ENCODE measurements at regions not wholly inside any gene's neighbourhood (a gene's known extent, or its start where the extent isn't known, plus 50 kb on each side); places are given as distances from the start of the nearest gene placed in this dataset.
"Not testable (repeated sequence)": the region's sequence is repeated elsewhere in the genome, so short reads cannot be mapped to it uniquely, and the experiment has no call there.

DNA sequence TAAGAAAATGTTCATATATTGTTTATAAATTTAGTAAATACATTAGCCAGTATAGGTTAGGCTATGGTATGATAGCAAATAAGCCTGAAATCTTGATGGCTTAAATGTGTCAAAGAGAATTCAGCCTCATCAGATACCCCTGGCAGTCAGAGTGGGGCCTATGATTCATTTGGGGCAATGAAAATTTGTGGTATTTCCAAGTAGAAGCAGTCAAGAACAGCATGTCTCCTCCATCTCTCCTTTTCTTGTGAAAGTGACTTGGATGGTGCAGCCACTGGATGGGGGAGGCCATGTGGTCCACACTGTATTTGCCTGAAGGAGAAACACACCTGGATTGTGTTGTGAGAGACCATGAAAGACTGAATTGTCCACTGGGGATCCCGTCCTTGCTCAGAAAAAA is 82.7 kb downstream of the DLEU7 start:
- Mint-ChIP-seq H3K9me3 (no peaks in the 10 kb centered on the region), H3K27ac (no peak overlapping the region), H3K4me1 (peaks cover 9% of the 10 kb centered on the region), H3K27me3 (peaks cover 10% of the 10 kb centered on the region), H3K4me3 (no peak overlapping the region), H3K36me3 (no peaks in the 10 kb centered on the region)
- POLR2A ChIA-PET: interaction anchor here (0.8 kb wide), 1 partner anchor 9 kb away, joined by 5 read pairs; no protein-coding TSS in a partner anchor
- DNase-seq (no peak), ATAC-seq (ENCODE audit: low read depth) (peak; percentile 66)

DNA sequence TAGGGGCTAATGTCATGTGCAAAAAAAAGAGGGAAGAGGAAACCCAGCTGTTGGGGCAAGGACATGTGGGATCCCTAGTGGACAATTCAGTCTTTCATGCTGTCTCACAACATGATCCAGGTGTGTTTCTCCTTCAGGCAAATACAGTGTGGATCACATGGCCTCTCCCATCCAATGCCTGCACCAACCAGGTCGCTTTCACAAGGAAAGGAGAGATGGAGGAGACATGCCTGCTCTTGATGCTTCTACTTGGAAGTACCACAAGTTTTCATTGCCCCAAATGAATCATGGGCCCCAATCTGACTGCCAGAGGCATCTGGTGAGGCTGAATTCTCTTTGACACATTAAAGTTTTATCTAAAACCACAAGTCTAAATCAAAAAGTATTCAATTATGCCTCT is 82.1 kb downstream of the DLEU7 start:
- POLR2A ChIA-PET: interaction anchor here (0.8 kb wide), 1 partner anchor 9 kb away, joined by 5 read pairs; no protein-coding TSS in a partner anchor
- H3K9me3 Mint-ChIP-seq: no peaks in the 10 kb centered on the region
- H3K4me1 Mint-ChIP-seq: peaks cover 5% of the 10 kb centered on the region
- no peak overlapping the region for H3K4me3 Mint-ChIP-seq
- DNase-seq (no peak), ATAC-seq (ENCODE audit: low read depth) (no peak)
- peaks cover 11% of the 10 kb centered on the region for H3K27me3 Mint-ChIP-seq
- H3K27ac Mint-ChIP-seq: no peak overlapping the region
- no peaks in the 10 kb centered on the region for H3K36me3 Mint-ChIP-seq

DNA sequence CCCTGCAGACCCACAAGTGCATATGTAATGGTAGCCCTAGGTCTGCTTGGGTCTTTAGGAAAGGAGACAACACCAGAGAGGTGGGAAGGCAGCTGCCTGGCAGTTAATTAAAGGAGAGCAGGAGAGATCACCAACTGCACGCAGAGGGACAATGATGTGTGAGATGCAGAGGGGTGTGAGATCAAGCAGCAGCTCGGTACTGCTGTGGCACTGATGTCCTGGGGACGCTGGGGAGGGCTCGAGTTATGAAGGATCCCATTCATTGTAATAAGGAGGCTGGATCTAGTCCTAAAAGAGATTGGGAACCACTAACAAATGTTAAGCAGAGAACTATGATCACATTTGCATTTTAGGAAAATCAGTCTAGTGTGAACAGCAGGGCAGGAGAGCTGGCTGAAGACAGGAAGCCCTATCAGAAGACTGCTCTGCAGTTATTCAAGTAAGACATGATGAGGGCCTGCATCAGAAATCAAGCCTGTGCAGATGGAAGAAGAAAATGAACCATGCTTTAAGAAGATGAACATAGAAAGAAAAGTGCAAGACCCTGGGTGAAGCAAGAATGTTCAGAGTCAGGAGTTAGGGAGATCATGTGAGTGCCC is 80.4 kb downstream of the DLEU7 start:
- H3K9me3 Mint-ChIP-seq: no peaks in the 10 kb centered on the region
- H3K4me3 Mint-ChIP-seq: no peak overlapping the region
- H3K4me1 Mint-ChIP-seq: peaks cover 5% of the 10 kb centered on the region
- POLR2A ChIA-PET: no interaction called here
- peaks cover 12% of the 10 kb centered on the region for H3K27me3 Mint-ChIP-seq
- DNase-seq (no peak), ATAC-seq (ENCODE audit: low read depth) (no peak)
- no peaks in the 10 kb centered on the region for H3K36me3 Mint-ChIP-seq
- no peak overlapping the region for H3K27ac Mint-ChIP-seq

DNA sequence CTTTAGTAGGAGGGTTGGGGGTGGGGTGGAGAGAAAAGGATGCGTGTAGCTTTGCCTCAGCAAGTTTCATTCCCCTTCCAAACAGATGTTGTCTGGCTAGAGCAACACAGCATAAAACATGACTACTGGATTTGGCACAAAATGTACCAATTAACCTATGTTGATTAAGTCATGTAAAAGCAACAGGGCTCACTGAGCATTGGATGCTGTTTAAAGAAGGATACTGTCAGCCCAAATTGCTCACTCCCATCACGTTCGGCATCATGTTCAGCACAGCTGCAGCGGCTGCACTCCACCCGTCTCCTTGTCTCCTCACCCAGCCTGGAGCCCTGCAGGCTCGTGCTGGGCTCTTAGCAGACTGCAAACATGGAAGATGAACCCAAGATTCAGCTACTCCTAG is 77.5 kb downstream of the DLEU7 start:
- peaks cover 17% of the 10 kb centered on the region for H3K27me3 Mint-ChIP-seq
- ATAC-seq (ENCODE audit: low read depth) (no peak), DNase-seq (no peak)
- no peaks in the 10 kb centered on the region for H3K9me3 Mint-ChIP-seq
- POLR2A ChIA-PET: no interaction called here
- no peak overlapping the region for H3K27ac Mint-ChIP-seq
- H3K36me3 Mint-ChIP-seq: no peaks in the 10 kb centered on the region
- peaks cover 2% of the 10 kb centered on the region for H3K4me1 Mint-ChIP-seq
- H3K4me3 Mint-ChIP-seq: no peak overlapping the region

DNA sequence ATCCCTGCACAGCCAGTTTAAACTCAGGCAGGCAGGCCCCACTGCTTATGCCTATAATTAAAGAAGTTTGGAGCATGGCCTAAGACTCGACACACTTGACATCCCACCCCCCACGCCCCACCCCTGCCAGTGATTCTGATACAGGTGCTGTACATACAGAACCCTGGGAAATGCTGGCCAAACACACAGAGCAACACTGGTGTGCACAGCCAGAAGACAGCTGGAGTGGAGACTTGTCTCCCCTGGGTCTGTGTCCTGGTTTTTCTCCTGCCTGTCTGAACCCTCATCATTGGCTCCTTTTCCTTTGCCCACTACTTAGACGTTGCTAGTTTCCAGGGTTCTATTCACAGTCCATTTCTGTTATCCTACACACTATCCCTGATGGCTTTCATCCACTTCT is 76.8 kb downstream of the DLEU7 start:
- no peaks in the 10 kb centered on the region for H3K36me3 Mint-ChIP-seq
- H3K9me3 Mint-ChIP-seq: no peaks in the 10 kb centered on the region
- DNase-seq (no peak), ATAC-seq (ENCODE audit: low read depth) (no peak)
- POLR2A ChIA-PET: no interaction called here
- no peak overlapping the region for H3K27ac Mint-ChIP-seq
- H3K27me3 Mint-ChIP-seq: peaks cover 17% of the 10 kb centered on the region
- H3K4me3 Mint-ChIP-seq: no peak overlapping the region
- H3K4me1 Mint-ChIP-seq: no peaks in the 10 kb centered on the region

DNA sequence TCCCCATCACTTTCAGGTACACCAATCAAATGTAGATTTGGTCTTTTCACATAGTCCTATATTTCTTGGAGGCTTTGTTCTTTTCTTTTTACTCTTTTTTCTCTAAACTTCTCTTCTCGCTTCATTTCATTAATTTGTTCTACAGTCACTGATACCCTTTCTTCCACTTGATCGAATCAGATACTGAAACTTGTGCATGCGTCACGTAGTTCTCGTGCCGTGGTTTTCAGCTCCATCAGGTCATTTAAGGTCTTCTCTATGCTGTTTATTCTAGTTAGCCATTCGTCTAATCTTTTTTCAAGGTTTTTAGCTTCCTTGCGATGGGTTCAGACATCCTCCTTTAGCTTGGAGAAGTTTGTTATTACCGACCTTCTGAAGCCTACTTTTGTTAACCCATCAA is 70.6 kb downstream of the DLEU7 start:
- H3K4me3 Mint-ChIP-seq; ATAC-seq (ENCODE audit: low read depth); H3K27ac Mint-ChIP-seq; H3K36me3 Mint-ChIP-seq; DNase-seq; H3K4me1 Mint-ChIP-seq; POLR2A ChIA-PET: not testable (repeated sequence)
- H3K9me3 Mint-ChIP-seq: peaks cover 14% of the 10 kb centered on the region
- H3K27me3 Mint-ChIP-seq: peaks cover 26% of the 10 kb centered on the region
